Fibroblast of villous mesenchyme (primary cell): ENCODE measurements at regions not wholly inside any gene's neighbourhood (a gene's known extent, or its start where the extent isn't known, plus 50 kb on each side); places are given as distances from the start of the nearest gene placed in this dataset.
A peak's percentile ranks its signal among the peaks of the same experiment; 100 is the strongest.

Experiments
- DNase-seq: peaks from one replicate; pipeline ENCODE4 v3.0.0-alpha.2; 2010; ENCODE audit warnings: low read depth
- H3K4me3 ChIP-seq: 2 replicates; pipeline ENCODE4 v1.5.1; 2011; ENCODE audit warnings: low read depth, mild to moderate bottlenecking, low read length
- TF ChIP-seq, protein P1 (sequence below): IDR thresholded peaks from 2 replicates; pipeline ENCODE4 v1.5.1; 2012; ENCODE audit warnings: low read depth, mild to moderate bottlenecking, low read length; ENCODE audit not compliant: insufficient read depth

DNA sequence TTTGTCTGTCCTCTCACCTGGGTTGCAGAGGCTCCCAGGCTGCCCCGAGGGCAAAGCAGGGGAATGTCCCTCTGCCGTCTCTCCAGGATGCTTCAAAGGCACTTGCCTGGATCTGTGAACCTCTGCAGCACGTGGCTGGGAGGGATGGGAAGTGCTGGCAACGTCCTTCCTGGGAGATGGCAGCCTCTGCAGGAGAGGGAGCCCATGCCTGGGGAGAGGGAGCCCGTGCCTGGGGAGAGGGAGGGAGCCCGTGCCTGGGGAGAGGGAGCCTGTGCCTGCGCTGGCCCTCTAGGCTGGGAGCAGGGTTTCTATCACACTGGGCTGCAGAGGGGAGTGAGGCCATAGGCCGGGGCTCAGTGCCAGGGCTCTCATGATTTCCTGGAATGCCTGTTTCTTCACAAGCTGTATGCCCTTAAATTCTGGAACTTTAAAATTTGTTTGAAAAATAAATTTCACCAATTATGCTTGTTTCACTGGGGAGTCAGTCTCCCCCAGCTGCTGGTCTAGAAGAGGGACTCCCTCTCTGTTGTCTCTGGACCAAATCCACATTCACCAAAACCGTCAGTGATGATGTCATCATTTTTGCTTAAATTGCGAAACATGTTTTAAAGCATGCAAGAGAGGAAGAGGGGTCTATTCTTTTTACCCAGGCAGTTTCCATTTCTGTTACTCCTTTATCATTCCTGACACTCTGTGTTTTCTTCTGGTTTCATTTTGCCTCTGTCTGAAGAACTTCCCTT, 135.7 kb downstream of the DNAJB6 start:
- TF ChIP-seq, protein P1, sequence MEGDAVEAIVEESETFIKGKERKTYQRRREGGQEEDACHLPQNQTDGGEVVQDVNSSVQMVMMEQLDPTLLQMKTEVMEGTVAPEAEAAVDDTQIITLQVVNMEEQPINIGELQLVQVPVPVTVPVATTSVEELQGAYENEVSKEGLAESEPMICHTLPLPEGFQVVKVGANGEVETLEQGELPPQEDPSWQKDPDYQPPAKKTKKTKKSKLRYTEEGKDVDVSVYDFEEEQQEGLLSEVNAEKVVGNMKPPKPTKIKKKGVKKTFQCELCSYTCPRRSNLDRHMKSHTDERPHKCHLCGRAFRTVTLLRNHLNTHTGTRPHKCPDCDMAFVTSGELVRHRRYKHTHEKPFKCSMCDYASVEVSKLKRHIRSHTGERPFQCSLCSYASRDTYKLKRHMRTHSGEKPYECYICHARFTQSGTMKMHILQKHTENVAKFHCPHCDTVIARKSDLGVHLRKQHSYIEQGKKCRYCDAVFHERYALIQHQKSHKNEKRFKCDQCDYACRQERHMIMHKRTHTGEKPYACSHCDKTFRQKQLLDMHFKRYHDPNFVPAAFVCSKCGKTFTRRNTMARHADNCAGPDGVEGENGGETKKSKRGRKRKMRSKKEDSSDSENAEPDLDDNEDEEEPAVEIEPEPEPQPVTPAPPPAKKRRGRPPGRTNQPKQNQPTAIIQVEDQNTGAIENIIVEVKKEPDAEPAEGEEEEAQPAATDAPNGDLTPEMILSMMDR, result no peak
- DNase-seq, result no peak

DNA sequence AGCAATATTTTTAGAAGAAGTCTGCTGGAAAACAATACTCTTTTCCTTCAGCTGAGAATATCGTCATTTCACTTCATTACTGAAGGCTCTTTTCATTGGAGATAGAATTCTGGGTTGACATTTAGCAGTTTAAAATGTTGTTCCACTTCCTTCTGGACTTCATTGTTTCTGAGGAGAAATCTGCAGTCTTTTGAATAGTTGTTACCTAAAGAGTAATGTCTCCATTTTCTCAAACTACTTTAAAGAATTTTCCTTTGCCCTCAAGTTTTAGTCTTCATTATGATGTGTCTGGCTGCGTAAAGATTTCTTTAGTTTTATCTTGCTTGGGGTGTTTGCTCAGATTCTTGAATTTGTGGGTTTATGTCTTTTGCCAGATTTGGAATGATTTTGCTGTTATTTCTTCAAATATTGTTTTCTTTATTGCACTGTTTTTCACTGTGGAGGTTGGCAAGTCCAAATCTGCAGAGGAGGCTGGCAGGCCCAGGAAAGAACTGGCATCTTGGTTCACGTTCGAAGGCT, 136.3 kb downstream of the DNAJB6 start:
- DNase-seq, result no peak
- TF ChIP-seq, protein P1, result no peak
- H3K4me3 ChIP-seq, result no peak overlapping the region

More for the DNA sequence above, 135.7 kb downstream of the DNAJB6 start:
- H3K4me3 ChIP-seq, result no peak overlapping the region

GRCh38 chr7:157474685-157475084, 137.9 kb downstream of the DNAJB6 start:
- TF ChIP-seq, protein P1, result peak; percentile 41

DNA sequence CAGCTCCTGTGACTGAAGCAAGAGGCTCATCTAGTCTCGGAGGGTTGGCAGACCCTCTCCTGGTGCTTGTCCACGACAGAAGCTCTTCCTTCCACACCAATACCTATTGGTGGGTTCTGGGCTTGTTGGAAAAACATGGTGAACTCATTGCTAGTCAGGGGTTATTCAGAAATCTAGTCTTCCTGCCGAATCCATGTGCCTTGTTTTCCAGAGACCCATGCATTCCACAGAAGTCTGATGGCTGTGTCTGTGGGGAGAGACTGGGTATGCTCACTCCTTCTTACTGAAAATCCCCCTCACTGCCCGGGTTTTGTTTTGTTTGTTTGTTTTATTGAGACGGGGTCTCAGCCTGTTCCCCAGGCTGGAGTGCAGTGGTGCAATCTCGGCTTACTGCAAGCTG, 138.3 kb downstream of the DNAJB6 start:
- no peak for DNase-seq
- no peak overlapping the region for H3K4me3 ChIP-seq
- TF ChIP-seq, protein P1, result no peak

More at GRCh38 chr7:157474685-157475084, 137.9 kb downstream of the DNAJB6 start:
- peak; percentile 11 for DNase-seq
- H3K4me3 ChIP-seq, result no peak overlapping the region

- no peak for DNase-seq
- H3K4me3 ChIP-seq, result no peak overlapping the region
- TF ChIP-seq, protein P1, result no peak
These were observed 138.8 kb downstream of the DNAJB6 start for GRCh38 chr7:157475601-157476000.

GRCh38 chr7:157476201-157476600, 139.4 kb downstream of the DNAJB6 start:
- H3K4me3 ChIP-seq, result no peak overlapping the region
- no peak for DNase-seq
- TF ChIP-seq, protein P1, result no peak
